GM12878 (cell line): ENCODE measurements at regions not wholly inside any gene's neighbourhood (a gene's known extent, or its start where the extent isn't known, plus 50 kb on each side); places are given as distances from the start of the nearest gene placed in this dataset.
"Not testable (repeated sequence)": the region's sequence is repeated elsewhere in the genome, so short reads cannot be mapped to it uniquely, and the experiment has no call there.

Experiments
- ETV6 ChIP-seq, 2 experiments: fragments of 450-650 bp in 1 of 2; IDR thresholded peaks in 1 of 2; conservative IDR thresholded peaks in 1 of 2; 2 replicates each; pipeline ENCODE4 v1.6.1; 2014; ENCODE audit warnings: antibody characterized with exemption in 1 of 2, borderline replicate concordance in 1 of 2, low read depth in 1 of 2, mild to moderate bottlenecking in 1 of 2, moderate library complexity in 1 of 2
- ZSCAN29 ChIP-seq: fragments of 450-650 bp; IDR thresholded peaks from 2 replicates; pipeline ENCODE4 v1.6.1; 2017; ENCODE audit warnings: mild to moderate bottlenecking, moderate library complexity

DNA sequence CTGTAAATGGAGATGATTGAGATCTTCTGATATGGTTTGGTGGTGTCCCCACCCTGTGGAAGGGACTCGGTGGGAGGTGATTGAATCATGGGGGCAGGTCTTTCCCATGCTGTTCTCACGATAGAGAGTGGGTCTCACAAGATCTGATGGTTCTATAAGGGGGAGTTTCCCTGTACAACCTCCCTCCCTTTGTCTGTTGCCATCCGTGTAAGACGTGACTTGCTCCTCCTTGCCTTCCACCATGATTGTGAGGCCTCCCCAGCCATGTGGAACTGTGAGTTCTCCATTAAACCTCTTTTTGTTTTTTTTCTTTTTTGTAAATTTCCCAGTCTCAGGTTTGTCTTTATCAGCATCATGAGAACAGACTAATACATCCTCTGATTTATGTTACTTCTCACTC is 55.1 kb upstream of the PAGE5 start:
- not testable (repeated sequence) for TF ChIP-seq ZSCAN29; ETV6 (conservative IDR thresholded peaks at IDR 0.05 in 1 of 2, IDR thresholded peaks at IDR 0.05 in 1 of 2; ENCODE audit: borderline replicate concordance in 1 of 2, low read depth in 1 of 2)
